OCI-LY7 (cell line): ENCODE measurements at regions not wholly inside any gene's neighbourhood (a gene's known extent, or its start where the extent isn't known, plus 50 kb on each side); places are given as distances from the start of the nearest gene placed in this dataset.

Experiments
- CTCF ChIP-seq: fragments of 200-600 bp; sonication (generic); conservative IDR thresholded peaks from 2 replicates; pipeline ENCODE4 v1.5.1; 2014; ENCODE audit warnings: mild to moderate bottlenecking, antibody characterized with exemption, low read length, moderate library complexity, mixed read lengths
- EZH2phosphoT487 ChIP-seq: fragments of 200-600 bp; sonication (generic); IDR thresholded peaks from 2 replicates; pipeline ENCODE4 v1.6.1; 2018; ENCODE audit warnings: low read depth, borderline replicate concordance, mild to moderate bottlenecking, mixed run types, antibody characterized with exemption, low read length, moderate library complexity, mixed read lengths

DNA sequence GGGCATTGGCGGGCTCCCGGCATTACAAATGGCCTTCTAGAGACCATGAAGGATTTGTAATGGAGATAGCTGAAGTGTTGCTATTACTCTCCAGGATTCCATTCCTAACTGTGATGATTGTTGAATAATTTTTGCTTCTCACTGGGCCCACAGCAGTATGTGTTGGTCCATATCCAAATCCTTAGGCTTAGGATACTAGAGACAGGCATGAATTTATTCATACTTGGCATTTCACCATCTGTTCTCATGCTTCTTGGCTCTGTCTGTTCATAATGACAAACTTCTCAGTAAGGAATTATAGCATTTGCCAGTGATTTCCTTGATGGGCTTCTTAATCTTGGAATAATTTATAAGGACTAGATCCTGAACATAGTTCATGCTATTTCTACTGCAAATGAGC, 832.9 kb downstream of the C12orf50 start:
- TF ChIP-seq CTCF (no peak), EZH2phosphoT487 (no peak)
